Transverse colon (tissue), 4 donors: ENCODE measurements at regions not wholly inside any gene's neighbourhood (a gene's known extent, or its start where the extent isn't known, plus 50 kb on each side); places are given as distances from the start of the nearest gene placed in this dataset.

Experiments
- DNase-seq: peaks from one replicate; pipeline ENCODE4 v3.0.0-alpha.2; 2019
- H3K27ac ChIP-seq, 4 donors: fragments of 200-600 bp; sonication (generic); 2 replicates each; pipeline ENCODE4 v1.5.1; 2016 to 2018; ENCODE audit warnings: inconsistent platforms in 4 of 4
- H3K27me3 ChIP-seq: fragments of 200-600 bp; sonication (generic); 2 replicates; pipeline ENCODE4 v1.5.1; 2017; ENCODE audit warnings: inconsistent platforms
- H3K36me3 ChIP-seq, 4 donors: fragments of 200-600 bp; sonication (generic); 2 replicates each; pipeline ENCODE4 v1.5.1; 2017 to 2019; ENCODE audit warnings: inconsistent platforms in 4 of 4
- H3K4me1 ChIP-seq, 4 donors: fragments of 200-600 bp; sonication (generic); 2 replicates each; pipeline ENCODE4 v1.5.1; 2017 to 2020; ENCODE audit warnings: inconsistent platforms in 4 of 4
- H3K4me3 ChIP-seq, 4 donors: fragments of 200-600 bp; sonication (generic); 1 replicate in 1 of 4; 2 replicates in 3 of 4; pipeline versions ENCODE4 v1.5.1 to v1.6.1; 2017 to 2019; ENCODE audit warnings: inconsistent platforms in 4 of 4
- H3K9me3 ChIP-seq, 2 donors: fragments of 200-600 bp; sonication (generic); 2 replicates each; pipeline ENCODE4 v1.5.1; 2017 to 2019; ENCODE audit warnings: inconsistent platforms in 2 of 2
- CTCF ChIP-seq, 5 experiments: fragments of 200-600 bp in 3 of 5; fragments of 450-650 bp in 2 of 5; sonication (generic) in 3 of 5; IDR thresholded peaks; 1 replicate in 2 of 5; 2 replicates in 3 of 5; pipeline ENCODE4 v1.5.1; 2016 to 2017; ENCODE audit warnings: antibody characterized with exemption in 5 of 5, inconsistent platforms in 3 of 5, mild to moderate bottlenecking in 2 of 5, moderate library complexity in 1 of 5
- EP300 ChIP-seq: sonication (generic); formaldehyde crosslinking; IDR thresholded peaks from one replicate; pipeline ENCODE4 v1.6.1; 2017; ENCODE audit warnings: antibody characterized with exemption, low read depth
- POLR2A ChIP-seq: fragments of 450-650 bp; IDR thresholded peaks from one replicate; pipeline ENCODE4 v1.6.1; 2016; ENCODE audit warnings: antibody characterized with exemption, mild to moderate bottlenecking, moderate library complexity
- POLR2AphosphoS5 ChIP-seq, 3 donors: sonication (generic); formaldehyde crosslinking; IDR thresholded peaks; one replicate each; pipeline ENCODE4 v1.6.1; 2016; ENCODE audit warnings: antibody characterized with exemption in 3 of 3
- WGBS, 2 donors: methylation state at CpG; one replicate each; pipeline ENCODE4 v1.1.5; 2018; ENCODE audit warnings: low coverage in 1 of 2; 5-methylcytosine and 5-hydroxymethylcytosine counted together
- in situ Hi-C, 4 donors: fragments of 200-750 bp; cut with MboI; loops; one replicate each; pipeline versions ENCODE4 v1.15.0 to v1.15.1; 2017; ENCODE audit warnings: low sequenced_read_pairs in 3 of 4, low pct_ligation_motif_present in 1 of 4, low pct_unique_long_range_greater_than_20kb in 1 of 4
- intact Hi-C: fragments of 100-400 bp; cut with DNase I; formaldehyde crosslinking; loops from one replicate; pipeline ENCODE4 v1.15.1; 2023; ENCODE audit warnings: low total_unique reads

- Histone ChIP-seq H3K27me3 (peaks cover 3% of the 10 kb centered on the region), H3K27ac (no peak overlapping the region), H3K9me3 (no peaks in the 10 kb centered on the region), H3K4me3 (no peak overlapping the region), H3K4me1 (no peaks in the 10 kb centered on the region), H3K36me3 (no peaks in the 10 kb centered on the region)
- DNase-seq, result no peak
- intact Hi-C loops (no loop called here), in situ Hi-C loops (no loop called here)
- 53 to 69% methylated on average over 3 to 4 of the region's 4 CpGs for WGBS, 2 donors
- TF ChIP-seq POLR2AphosphoS5 (IDR thresholded peaks at IDR 0.05) (no peak), POLR2A (no peak), EP300 (no peak)
These were observed 130.7 kb upstream of the SMIM23 start for GRCh38 chr5:171654881-171655280.

DNA sequence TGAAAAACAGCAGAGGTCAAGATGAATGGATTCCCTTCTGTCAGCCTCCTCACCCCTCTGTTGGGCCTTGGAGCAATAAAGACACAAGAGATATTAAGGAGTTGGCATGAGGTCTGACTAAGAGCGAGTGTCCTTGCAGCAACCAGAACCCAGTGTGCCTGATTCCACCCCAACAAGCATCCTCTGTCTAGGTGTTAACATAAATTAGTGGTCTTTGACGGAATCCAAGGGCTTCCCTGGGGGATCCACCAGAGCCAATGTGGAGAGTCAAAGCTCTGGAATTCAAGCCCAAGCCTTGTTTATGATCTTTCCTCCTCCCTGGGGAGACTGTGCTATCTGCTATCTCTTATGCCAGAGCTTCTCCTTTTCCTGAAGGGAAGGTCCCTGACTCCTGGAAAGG is 128.1 kb upstream of the SMIM23 start:
- in situ Hi-C loops, result no loop called here
- 90 to 100% methylated on average over 1 to 2 of the region's 2 CpGs for WGBS, 2 donors
- H3K27ac ChIP-seq, result no peak overlapping the region
- peaks cover 3% of the 10 kb centered on the region for H3K27me3 ChIP-seq
- TF ChIP-seq CTCF (IDR thresholded peaks at IDR 0.05) (no peak), POLR2AphosphoS5 (IDR thresholded peaks at IDR 0.05) (no peak)
- H3K36me3 ChIP-seq, result no peaks in the 10 kb centered on the region
- H3K9me3 ChIP-seq, result no peaks in the 10 kb centered on the region
- no peak overlapping the region for H3K4me3 ChIP-seq
- DNase-seq, result no peak
- intact Hi-C loops, result no loop called here
- H3K4me1 ChIP-seq, result no peaks in the 10 kb centered on the region

DNA sequence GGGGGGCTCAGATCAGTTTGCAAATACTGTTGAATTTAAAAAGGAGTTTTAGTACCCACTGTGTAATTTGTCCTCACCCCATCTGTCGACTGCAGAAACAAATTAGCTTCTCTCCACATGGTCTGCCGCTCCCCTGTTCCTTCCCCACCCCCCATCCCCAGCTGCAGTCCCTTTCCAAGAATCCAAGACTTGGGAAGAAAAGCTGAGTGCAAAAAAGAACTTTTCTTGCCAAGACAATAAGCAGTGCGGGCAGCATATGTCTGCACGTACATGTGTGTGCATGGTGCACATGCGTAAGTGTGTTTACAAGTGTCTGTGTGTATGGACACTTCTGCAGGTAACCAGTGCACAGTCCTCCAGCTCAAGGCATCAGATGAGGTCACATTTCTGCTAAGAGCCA is 125.7 kb upstream of the SMIM23 start:
- Histone ChIP-seq H3K4me3 (no peak overlapping the region), H3K27ac (no peak overlapping the region), H3K27me3 (peaks cover 2% of the 10 kb centered on the region), H3K36me3 (no peaks in the 10 kb centered on the region), H3K9me3 (no peaks in the 10 kb centered on the region), H3K4me1 (no peaks in the 10 kb centered on the region)
- 54 to 85% methylated on average over 2 to 5 of the region's 5 CpGs for WGBS, 2 donors
- DNase-seq, result no peak
- in situ Hi-C loops, result no loop called here
- intact Hi-C loops, result no loop called here
- TF ChIP-seq POLR2A (no peak), EP300 (no peak), POLR2AphosphoS5 (IDR thresholded peaks at IDR 0.05) (no peak), CTCF (IDR thresholded peaks at IDR 0.05) (no peak)

- H3K27me3 ChIP-seq, result no peaks in the 10 kb centered on the region
- intact Hi-C loops (no loop called here), in situ Hi-C loops (no loop called here)
- H3K9me3 ChIP-seq, result no peaks in the 10 kb centered on the region
- DNase-seq, result no peak
- no peak overlapping the region for H3K27ac ChIP-seq
- H3K36me3 ChIP-seq, result no peaks in the 10 kb centered on the region
- H3K4me3 ChIP-seq, result no peak overlapping the region
- WGBS, 2 donors, result 70% methylated on average over 9 of the region's 9 CpGs; no CpG with 5 or more reads in 1 of the 2 donors
- no peaks in the 10 kb centered on the region for H3K4me1 ChIP-seq
- TF ChIP-seq POLR2A (no peak), CTCF (IDR thresholded peaks at IDR 0.05) (no peak), POLR2AphosphoS5 (IDR thresholded peaks at IDR 0.05) (no peak)
These were observed 125.2 kb upstream of the SMIM23 start for GRCh38 chr5:171660434-171660833.

DNA sequence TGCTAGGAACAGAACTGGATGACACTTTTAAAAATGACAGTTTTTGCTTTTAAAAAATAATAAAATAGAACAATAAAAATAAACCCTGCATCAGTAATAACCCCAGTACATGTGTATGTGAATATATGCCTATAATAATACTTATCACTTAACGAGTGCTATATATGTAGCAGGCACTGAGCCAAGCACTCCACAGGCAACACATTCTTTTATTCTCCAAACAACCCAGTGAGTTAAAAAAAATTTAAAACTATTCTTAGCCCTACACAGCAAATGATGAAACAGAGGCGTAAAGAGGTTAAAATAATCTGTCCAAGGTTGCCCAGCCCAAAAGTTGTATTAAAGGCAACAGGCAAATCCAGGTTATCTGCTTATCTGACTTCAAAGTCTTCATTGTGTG is 124.5 kb upstream of the SMIM23 start:
- 44 to 62% methylated on average over 2 of the region's 2 CpGs for WGBS, 2 donors
- Histone ChIP-seq H3K4me3 (no peak overlapping the region), H3K36me3 (no peaks in the 10 kb centered on the region), H3K27ac (no peak overlapping the region), H3K9me3 (no peaks in the 10 kb centered on the region), H3K4me1 (no peaks in the 10 kb centered on the region), H3K27me3 (no peaks in the 10 kb centered on the region)
- no peak for TF ChIP-seq CTCF (IDR thresholded peaks at IDR 0.05)
- no peak for TF ChIP-seq POLR2AphosphoS5 (IDR thresholded peaks at IDR 0.05)
- TF ChIP-seq EP300, result no peak
- TF ChIP-seq POLR2A, result no peak
- in situ Hi-C loops (no loop called here), intact Hi-C loops (no loop called here)
- no peak for DNase-seq
